CD4-positive, alpha-beta T cell (primary cell): ENCODE measurements at regions not wholly inside any gene's neighbourhood (a gene's known extent, or its start where the extent isn't known, plus 50 kb on each side); places are given as distances from the start of the nearest gene placed in this dataset.

ENCODE experiments used
- ATAC-seq: fragments of 200-7000 bp; cut with Tn5 transposase; one replicate; pipeline ENCODE4 v1.10.0; 2022; ENCODE audit warnings: mild to moderate bottlenecking; ENCODE audit not compliant: poor library complexity
- CTCF ChIA-PET: fragments of 350-600 bp; sonication (Branson Sonifier 250); formaldehyde crosslinking; loops from one replicate; lab custom pipeline; 2021; ENCODE audit warnings: antibody characterized with exemption, inconsistent platforms; lab: Charles Lee
- POLR2A ChIA-PET: fragments of 350-600 bp; sonication (Branson Sonifier 250); formaldehyde crosslinking; loops from one replicate; lab custom pipeline; 2021; ENCODE audit warnings: antibody characterized with exemption, inconsistent platforms; lab: Charles Lee
- DNase-seq, 14 experiments: peaks; one replicate each; pipeline ENCODE4 v3.0.0-alpha.2; 2013 to 2020; ENCODE audit warnings: mixed read lengths in 2 of 14
- H3K27ac ChIP-seq, 2 donors: one replicate each; pipeline versions ENCODE4 v1.5.1 to v1.7.0; 2013; ENCODE audit warnings: low read length in 2 of 2, low read depth in 1 of 2, mild to moderate bottlenecking in 1 of 2
- H3K27me3 ChIP-seq, 2 experiments: 1 replicate in 1 of 2; 2 replicates in 1 of 2; pipeline versions ENCODE4 v1.6.1 to v1.7.0; 2013; ENCODE audit warnings: low read length in 2 of 2, control low read depth in 1 of 2, mild to moderate bottlenecking in 1 of 2, moderate library complexity in 1 of 2; ENCODE audit not compliant: insufficient read depth in 2 of 2, control insufficient read depth in 1 of 2
- H3K36me3 ChIP-seq: one replicate; pipeline ENCODE4 v1.6.1; 2013; ENCODE audit warnings: low read length, control low read depth; ENCODE audit not compliant: insufficient read depth
- H3K4me1 ChIP-seq: one replicate; pipeline ENCODE4 v1.6.1; 2013; ENCODE audit warnings: low read length, control low read depth; ENCODE audit not compliant: insufficient read depth
- H3K4me3 ChIP-seq: one replicate; pipeline ENCODE4 v1.5.1; 2013; ENCODE audit warnings: mild to moderate bottlenecking, low read length, moderate library complexity
- H3K9me3 ChIP-seq, 2 experiments: 1 replicate in 1 of 2; 2 replicates in 1 of 2; pipeline versions ENCODE4 v1.6.1 to v1.7.0; 2013; ENCODE audit warnings: low read length in 2 of 2, mild to moderate bottlenecking in 2 of 2, control low read depth in 1 of 2, moderate library complexity in 1 of 2; ENCODE audit not compliant: control insufficient read depth in 1 of 2, insufficient read depth in 1 of 2
- H3K27ac Mint-ChIP-seq: one replicate; pipeline ENCODE4 v1.8.0; 2020; ENCODE audit warnings: mixed read lengths
- H3K27me3 Mint-ChIP-seq: one replicate; pipeline ENCODE4 v1.8.0; 2021; ENCODE audit warnings: mixed read lengths
- H3K36me3 Mint-ChIP-seq: one replicate; pipeline ENCODE4 v1.8.0; 2021; ENCODE audit warnings: low read depth, mixed read lengths
- H3K4me1 Mint-ChIP-seq: one replicate; pipeline ENCODE4 v1.8.0; 2021; ENCODE audit warnings: low read depth, mixed read lengths
- H3K4me3 Mint-ChIP-seq: one replicate; pipeline ENCODE4 v1.8.0; 2020; ENCODE audit warnings: mild to moderate bottlenecking, mixed read lengths
- H3K9me3 Mint-ChIP-seq: one replicate; pipeline ENCODE4 v1.8.0; 2020; ENCODE audit warnings: mixed read lengths
- intact Hi-C, 2 experiments: fragments of 100-400 bp; cut with DNase I in 1 of 2; cut with micrococcal nuclease in 1 of 2; formaldehyde crosslinking; loops; one replicate each; pipeline versions ENCODE4 v1.15.1 to v1.9.0; 2023 to 2025; cut with DNase I, micrococcal nuclease
- TF ChIP-seq, protein P1 (sequence below): fragments of 200-600 bp; IDR thresholded peaks from one replicate; pipeline ENCODE4 v1.8.0; 2022; ENCODE audit warnings: antibody characterized with exemption, mild to moderate bottlenecking

DNA sequence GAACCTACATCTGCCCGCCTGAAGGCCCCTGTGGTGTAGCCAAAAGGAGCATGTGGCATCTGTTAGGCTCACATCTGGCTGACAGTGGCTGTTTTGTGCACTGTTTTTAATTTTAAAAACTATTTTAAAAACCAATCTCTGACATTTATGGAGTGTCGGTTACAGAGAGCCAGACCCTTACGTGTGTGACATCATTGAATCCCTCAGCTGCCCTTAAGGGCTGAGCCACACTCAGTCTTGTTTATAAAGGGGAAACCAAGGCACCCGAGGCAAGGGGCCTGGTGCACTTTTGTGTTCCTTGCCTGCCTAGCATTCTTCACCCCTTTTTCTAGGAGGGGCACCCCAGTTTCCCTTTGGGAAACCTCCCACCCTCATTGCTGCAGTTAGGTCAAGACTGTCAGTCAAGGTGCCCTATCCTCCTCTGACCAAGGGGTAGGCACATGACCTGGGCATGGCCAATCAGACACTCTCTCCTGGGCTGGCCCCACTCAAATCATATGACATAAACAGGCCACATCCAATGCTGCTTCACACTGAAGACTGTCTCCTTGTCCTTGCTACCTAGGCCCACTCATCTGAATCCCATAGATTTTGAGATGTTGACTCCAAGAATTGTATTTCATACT is 105.3 kb downstream of the LSM3 start:
- Mint-ChIP-seq H3K4me3 (no peak overlapping the region), H3K4me1 (no peaks in the 10 kb centered on the region), H3K9me3 (no peaks in the 10 kb centered on the region), H3K27me3 (no peaks in the 10 kb centered on the region), H3K36me3 (no peaks in the 10 kb centered on the region), H3K27ac (no peak overlapping the region)
- Histone ChIP-seq H3K36me3 (no peaks in the 10 kb centered on the region), H3K9me3 (no peaks in the 10 kb centered on the region), H3K4me3 (no peak overlapping the region), H3K4me1 (no peaks in the 10 kb centered on the region), H3K27ac (no peak overlapping the region), H3K27me3 (no peaks in the 10 kb centered on the region)
- POLR2A ChIA-PET = no interaction called here
- DNase-seq = no peak
- intact Hi-C loops = no loop called here
- ATAC-seq = no peak
- TF ChIP-seq, protein P1, sequence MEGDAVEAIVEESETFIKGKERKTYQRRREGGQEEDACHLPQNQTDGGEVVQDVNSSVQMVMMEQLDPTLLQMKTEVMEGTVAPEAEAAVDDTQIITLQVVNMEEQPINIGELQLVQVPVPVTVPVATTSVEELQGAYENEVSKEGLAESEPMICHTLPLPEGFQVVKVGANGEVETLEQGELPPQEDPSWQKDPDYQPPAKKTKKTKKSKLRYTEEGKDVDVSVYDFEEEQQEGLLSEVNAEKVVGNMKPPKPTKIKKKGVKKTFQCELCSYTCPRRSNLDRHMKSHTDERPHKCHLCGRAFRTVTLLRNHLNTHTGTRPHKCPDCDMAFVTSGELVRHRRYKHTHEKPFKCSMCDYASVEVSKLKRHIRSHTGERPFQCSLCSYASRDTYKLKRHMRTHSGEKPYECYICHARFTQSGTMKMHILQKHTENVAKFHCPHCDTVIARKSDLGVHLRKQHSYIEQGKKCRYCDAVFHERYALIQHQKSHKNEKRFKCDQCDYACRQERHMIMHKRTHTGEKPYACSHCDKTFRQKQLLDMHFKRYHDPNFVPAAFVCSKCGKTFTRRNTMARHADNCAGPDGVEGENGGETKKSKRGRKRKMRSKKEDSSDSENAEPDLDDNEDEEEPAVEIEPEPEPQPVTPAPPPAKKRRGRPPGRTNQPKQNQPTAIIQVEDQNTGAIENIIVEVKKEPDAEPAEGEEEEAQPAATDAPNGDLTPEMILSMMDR = no peak
- CTCF ChIA-PET = no interaction called here

GRCh38 chr3:14284694-14285547 is 106.3 kb downstream of the LSM3 start:
- H3K9me3 Mint-ChIP-seq = no peaks in the 10 kb centered on the region
- H3K4me1 Mint-ChIP-seq = no peaks in the 10 kb centered on the region
- H3K36me3 ChIP-seq = no peaks in the 10 kb centered on the region
- DNase-seq (no peak), ATAC-seq (no peak)
- CTCF ChIA-PET = no interaction called here
- TF ChIP-seq, protein P1 = no peak
- no peak overlapping the region for H3K27ac Mint-ChIP-seq
- no peaks in the 10 kb centered on the region for H3K27me3 ChIP-seq
- H3K36me3 Mint-ChIP-seq = no peaks in the 10 kb centered on the region
- no peaks in the 10 kb centered on the region for H3K4me1 ChIP-seq
- H3K27me3 Mint-ChIP-seq = no peaks in the 10 kb centered on the region
- no peaks in the 10 kb centered on the region for H3K9me3 ChIP-seq
- intact Hi-C loops = no loop called here
- H3K27ac ChIP-seq = no peak overlapping the region
- H3K4me3 ChIP-seq = no peak overlapping the region
- POLR2A ChIA-PET = no interaction called here
- no peak overlapping the region for H3K4me3 Mint-ChIP-seq

- intact Hi-C loops = no loop called here
- no peaks in the 10 kb centered on the region for H3K36me3 ChIP-seq
- TF ChIP-seq, protein P1 = no peak
- no peaks in the 10 kb centered on the region for H3K27me3 ChIP-seq
- no peak overlapping the region for H3K27ac ChIP-seq
- Mint-ChIP-seq H3K36me3 (no peaks in the 10 kb centered on the region), H3K4me1 (no peaks in the 10 kb centered on the region), H3K9me3 (no peaks in the 10 kb centered on the region), H3K27me3 (no peaks in the 10 kb centered on the region), H3K4me3 (no peak overlapping the region), H3K27ac (no peak overlapping the region)
- H3K4me1 ChIP-seq = no peaks in the 10 kb centered on the region
- CTCF ChIA-PET = no interaction called here
- no peaks in the 10 kb centered on the region for H3K9me3 ChIP-seq
- ATAC-seq (no peak), DNase-seq (no peak)
- no peak overlapping the region for H3K4me3 ChIP-seq
- POLR2A ChIA-PET = no interaction called here
Measured at GRCh38 chr3:14285548-14285925, 106.9 kb downstream of the LSM3 start.
